ENCODE measurements at regions not wholly inside any gene's neighbourhood (a gene's known extent, or its start where the extent isn't known, plus 50 kb on each side); places are given as distances from the start of the nearest gene placed in this dataset.

DNA sequence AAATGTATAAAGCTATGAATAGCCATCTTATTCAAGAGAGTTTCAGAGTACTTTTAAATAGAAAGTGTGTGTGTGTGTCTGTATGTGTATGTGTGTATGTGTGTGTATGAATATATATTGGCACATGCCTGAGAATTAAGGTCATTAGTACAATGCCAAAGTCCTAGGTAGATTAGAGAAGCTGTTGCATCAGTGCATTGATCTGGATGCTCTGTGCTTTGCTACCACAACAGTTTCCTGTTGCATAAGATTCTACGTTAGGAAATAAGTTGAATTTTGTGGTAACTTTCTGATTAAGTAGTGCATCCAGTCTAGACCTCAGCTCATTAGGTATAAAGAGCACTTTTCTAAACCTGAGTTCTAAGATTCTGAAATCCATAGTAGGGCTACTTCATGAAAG, 1102.8 kb upstream of the KLHL29 start:
- H3K4me3 ChIP-seq (ENCODE audit: low read depth, low read length) = no peak overlapping the region
- TF ChIP-seq, protein P1, sequence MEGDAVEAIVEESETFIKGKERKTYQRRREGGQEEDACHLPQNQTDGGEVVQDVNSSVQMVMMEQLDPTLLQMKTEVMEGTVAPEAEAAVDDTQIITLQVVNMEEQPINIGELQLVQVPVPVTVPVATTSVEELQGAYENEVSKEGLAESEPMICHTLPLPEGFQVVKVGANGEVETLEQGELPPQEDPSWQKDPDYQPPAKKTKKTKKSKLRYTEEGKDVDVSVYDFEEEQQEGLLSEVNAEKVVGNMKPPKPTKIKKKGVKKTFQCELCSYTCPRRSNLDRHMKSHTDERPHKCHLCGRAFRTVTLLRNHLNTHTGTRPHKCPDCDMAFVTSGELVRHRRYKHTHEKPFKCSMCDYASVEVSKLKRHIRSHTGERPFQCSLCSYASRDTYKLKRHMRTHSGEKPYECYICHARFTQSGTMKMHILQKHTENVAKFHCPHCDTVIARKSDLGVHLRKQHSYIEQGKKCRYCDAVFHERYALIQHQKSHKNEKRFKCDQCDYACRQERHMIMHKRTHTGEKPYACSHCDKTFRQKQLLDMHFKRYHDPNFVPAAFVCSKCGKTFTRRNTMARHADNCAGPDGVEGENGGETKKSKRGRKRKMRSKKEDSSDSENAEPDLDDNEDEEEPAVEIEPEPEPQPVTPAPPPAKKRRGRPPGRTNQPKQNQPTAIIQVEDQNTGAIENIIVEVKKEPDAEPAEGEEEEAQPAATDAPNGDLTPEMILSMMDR (IDR thresholded peaks at IDR 0.05; ENCODE audit: low read depth, low read length) = no peak

DNA sequence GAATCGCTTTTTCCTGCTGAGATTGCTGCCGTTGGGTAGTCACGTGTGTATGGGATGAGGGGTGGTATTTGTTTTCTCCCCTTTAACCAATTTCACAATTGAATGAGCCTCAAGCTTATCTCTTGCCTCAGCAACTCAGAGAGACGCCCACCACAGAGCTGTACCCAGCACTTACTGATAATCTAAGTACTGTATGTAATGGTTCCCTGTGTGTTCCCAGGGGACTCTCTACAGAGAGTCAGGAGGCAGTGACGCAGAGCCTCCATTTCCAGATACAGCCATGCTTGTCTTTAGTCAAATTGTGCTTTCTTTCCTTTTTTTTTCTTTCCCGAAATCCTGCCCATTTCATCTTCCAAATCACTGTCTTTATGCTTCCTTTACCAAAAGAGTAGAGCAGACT, 1102.1 kb upstream of the KLHL29 start:
- H3K4me3 ChIP-seq (ENCODE audit: low read depth, low read length) = no peak overlapping the region

GRCh38 chr2:22283436-22283835, 1101.5 kb upstream of the KLHL29 start:
- no peak overlapping the region for H3K4me3 ChIP-seq (ENCODE audit: low read depth, low read length)
- TF ChIP-seq, protein P1 (IDR thresholded peaks at IDR 0.05; ENCODE audit: low read depth, low read length) = no peak

More for the DNA sequence above, 1102.1 kb upstream of the KLHL29 start:
- TF ChIP-seq, protein P1 (IDR thresholded peaks at IDR 0.05; ENCODE audit: low read depth, low read length) = no peak

GRCh38 chr2:22290302-22290701, 1094.7 kb upstream of the KLHL29 start:
- TF ChIP-seq, protein P1 (IDR thresholded peaks at IDR 0.05; ENCODE audit: low read depth, low read length) = no peak
- no peak overlapping the region for H3K4me3 ChIP-seq (ENCODE audit: low read depth, low read length)

DNA sequence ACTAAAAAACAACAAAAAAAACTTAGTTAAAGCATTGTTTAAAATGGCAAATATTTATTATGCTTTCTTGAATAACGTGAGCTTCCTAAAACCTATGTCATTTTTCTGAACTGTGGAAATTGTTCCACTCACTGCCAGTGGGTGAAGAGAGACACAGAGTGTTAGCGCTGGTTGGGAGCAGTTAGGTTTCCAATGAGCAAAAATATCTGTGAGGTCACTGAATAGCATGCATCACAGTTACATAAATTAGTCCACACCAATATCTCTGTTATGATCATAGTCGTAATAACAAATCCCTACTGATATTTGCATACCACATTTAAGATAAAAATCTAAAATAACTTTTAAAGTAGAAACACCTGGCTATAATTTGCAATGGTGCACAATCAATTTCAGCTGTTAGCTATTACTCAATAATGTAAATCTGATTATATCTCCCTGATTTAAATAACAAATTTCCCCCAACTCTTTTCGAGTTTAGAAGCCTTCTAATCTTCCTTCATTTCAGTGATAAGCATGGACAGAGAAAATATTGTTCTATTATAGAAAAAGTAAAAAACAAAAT, 1094.0 kb upstream of the KLHL29 start:
- H3K4me3 ChIP-seq (ENCODE audit: low read depth, low read length) = no peak overlapping the region
- TF ChIP-seq, protein P1 (IDR thresholded peaks at IDR 0.05; ENCODE audit: low read depth, low read length) = no peak

GRCh38 chr2:22301228-22301627, 1083.8 kb upstream of the KLHL29 start:
- TF ChIP-seq, protein P1 (IDR thresholded peaks at IDR 0.05; ENCODE audit: low read depth, low read length) = no peak

DNA sequence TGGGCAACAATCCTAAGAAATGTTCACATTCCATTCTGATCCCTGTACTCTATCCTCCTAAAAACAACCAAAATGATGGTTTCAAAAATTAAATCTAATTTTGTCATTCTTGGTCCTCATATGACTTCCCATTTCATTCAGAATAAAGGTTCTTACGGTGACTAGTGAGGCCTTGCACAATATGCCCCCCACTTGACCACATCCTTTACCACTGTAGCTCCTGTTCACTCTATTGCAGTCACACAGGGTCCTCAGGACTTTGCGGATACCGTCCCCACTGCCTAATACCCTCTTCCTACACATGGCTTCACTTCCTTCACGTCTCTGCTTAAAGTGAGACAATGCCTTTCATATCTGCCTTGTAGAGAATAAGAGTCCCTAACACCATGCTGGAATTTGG, 1058.7 kb upstream of the KLHL29 start:
- no peak overlapping the region for H3K4me3 ChIP-seq (ENCODE audit: low read depth, low read length)
- TF ChIP-seq, protein P1 (IDR thresholded peaks at IDR 0.05; ENCODE audit: low read depth, low read length) = no peak

More at GRCh38 chr2:22301228-22301627, 1083.8 kb upstream of the KLHL29 start:
- H3K4me3 ChIP-seq (ENCODE audit: low read depth, low read length) = no peak overlapping the region
